GM19452 (cell line): ENCODE measurements at regions not wholly inside any gene's neighbourhood (a gene's known extent, or its start where the extent isn't known, plus 50 kb on each side); places are given as distances from the start of the nearest gene placed in this dataset.

ENCODE experiments used
- ATAC-seq: cut with Tn5 transposase; IDR thresholded peaks from one replicate; pipeline ENCODE4 v1.9.1; 2021; ENCODE audit not compliant: unreplicated experiment

- no peak for ATAC-seq
Observed at GRCh38 chr2:129857200-129857599, 122.3 kb upstream of the RAB6C start.

- no peak for ATAC-seq
Observed at GRCh38 chr2:129859175-129859574, 120.3 kb upstream of the RAB6C start.

- ATAC-seq: no peak
Observed at GRCh38 chr2:129860088-129860487, 119.4 kb upstream of the RAB6C start.

- no peak for ATAC-seq
Observed at GRCh38 chr2:129861666-129862288, 117.7 kb upstream of the RAB6C start.

GRCh38 chr2:129862668-129863067 is 116.8 kb upstream of the RAB6C start:
- ATAC-seq: no peak

GRCh38 chr2:129863350-129863749 is 116.1 kb upstream of the RAB6C start:
- ATAC-seq: no peak

GRCh38 chr2:129864719-129865118 is 114.7 kb upstream of the RAB6C start:
- no peak for ATAC-seq

GRCh38 chr2:129865976-129866375 is 113.5 kb upstream of the RAB6C start:
- no peak for ATAC-seq

- no peak for ATAC-seq
Observed at GRCh38 chr2:129866391-129866790, 113.1 kb upstream of the RAB6C start.

GRCh38 chr2:129868151-129868550 is 111.3 kb upstream of the RAB6C start:
- ATAC-seq: no peak

- no peak for ATAC-seq
Observed at GRCh38 chr2:129870685-129871241, 108.7 kb upstream of the RAB6C start.

GRCh38 chr2:129872446-129872845 is 107.0 kb upstream of the RAB6C start:
- no peak for ATAC-seq

GRCh38 chr2:129876541-129876940 is 102.9 kb upstream of the RAB6C start:
- no peak for ATAC-seq

GRCh38 chr2:129877289-129877741 is 102.2 kb upstream of the RAB6C start:
- ATAC-seq: peak; percentile 76

GRCh38 chr2:129877795-129878775 is 101.4 kb upstream of the RAB6C start:
- ATAC-seq: no peak

- no peak for ATAC-seq
Observed at GRCh38 chr2:129879614-129880180, 99.8 kb upstream of the RAB6C start.

GRCh38 chr2:129880309-129880708 is 99.2 kb upstream of the RAB6C start:
- no peak for ATAC-seq

GRCh38 chr2:129880971-129881370 is 98.5 kb upstream of the RAB6C start:
- ATAC-seq: no peak

- no peak for ATAC-seq
Observed at GRCh38 chr2:129881786-129882396, 97.6 kb upstream of the RAB6C start.

- no peak for ATAC-seq
Observed at GRCh38 chr2:129882476-129882875, 97.0 kb upstream of the RAB6C start.

- ATAC-seq: no peak
Observed at GRCh38 chr2:129883121-129883520, 96.3 kb upstream of the RAB6C start.
